ENCODE measurements at regions not wholly inside any gene's neighbourhood (a gene's known extent, or its start where the extent isn't known, plus 50 kb on each side); places are given as distances from the start of the nearest gene placed in this dataset.

GRCh38 chr14:37650356-37651037, 55.1 kb downstream of the TTC6 start:
- DNase-seq (no peak), ATAC-seq (ENCODE audit: low FRiP score in 2 of 2) (no peak)
- Histone ChIP-seq H3K36me3 (no peaks in the 10 kb centered on the region), H3K4me1 (no peaks in the 10 kb centered on the region), H3K4me3 (no peak overlapping the region), H3K27ac (no peak overlapping the region), H3K9me3 (no peaks in the 10 kb centered on the region), H3K27me3 (no peaks in the 10 kb centered on the region)
- 56 to 61% methylated on average over 5 of the region's 5 CpGs for WGBS, 2 donors
- TF ChIP-seq POLR2A (IDR thresholded peaks at IDR 0.05) (no peak), EP300 (IDR thresholded peaks at IDR 0.05) (no peak)

- TF ChIP-seq POLR2AphosphoS5 (IDR thresholded peaks at IDR 0.05) (no peak), EP300 (IDR thresholded peaks at IDR 0.05) (no peak), POLR2A (IDR thresholded peaks at IDR 0.05) (no peak), CTCF (IDR thresholded peaks at IDR 0.05) (no peak)
- Histone ChIP-seq H3K36me3 (no peaks in the 10 kb centered on the region), H3K9me3 (no peaks in the 10 kb centered on the region), H3K4me1 (no peaks in the 10 kb centered on the region), H3K27ac (no peak overlapping the region), H3K27me3 (no peaks in the 10 kb centered on the region), H3K4me3 (no peak overlapping the region)
- WGBS, 2 donors, result 90 to 95% methylated on average over 4 of the region's 4 CpGs
- DNase-seq, result no peak
- ATAC-seq (ENCODE audit: low FRiP score in 2 of 2), result no peak
Observed at GRCh38 chr14:37652042-37652441, 56.6 kb downstream of the TTC6 start.

- DNase-seq (no peak), ATAC-seq (ENCODE audit: low FRiP score in 2 of 2) (no peak)
- Histone ChIP-seq H3K27ac (no peak overlapping the region), H3K27me3 (no peaks in the 10 kb centered on the region), H3K4me1 (no peaks in the 10 kb centered on the region), H3K9me3 (no peaks in the 10 kb centered on the region), H3K36me3 (no peaks in the 10 kb centered on the region), H3K4me3 (no peak overlapping the region)
- TF ChIP-seq POLR2AphosphoS5 (IDR thresholded peaks at IDR 0.05) (no peak), EP300 (IDR thresholded peaks at IDR 0.05) (no peak), CTCF (IDR thresholded peaks at IDR 0.05) (no peak), POLR2A (IDR thresholded peaks at IDR 0.05) (no peak)
- 90 to 94% methylated on average over 1 of the region's 1 CpG for WGBS, 2 donors
Observed at GRCh38 chr14:37655418-37655817, 60.0 kb downstream of the TTC6 start.

GRCh38 chr14:37658156-37658555, 62.7 kb downstream of the TTC6 start:
- H3K4me3 ChIP-seq, result no peak overlapping the region
- no peak for ATAC-seq (ENCODE audit: low FRiP score in 2 of 2)
- peaks cover 0 to 10% (median 0%) of the 10 kb centered on the region in 4 donors for H3K9me3 ChIP-seq
- no peaks in the 10 kb centered on the region for H3K4me1 ChIP-seq
- no peaks in the 10 kb centered on the region for H3K27me3 ChIP-seq
- DNase-seq, result no peak
- H3K36me3 ChIP-seq, result no peaks in the 10 kb centered on the region
- TF ChIP-seq POLR2A (IDR thresholded peaks at IDR 0.05), result no peak
- no peak for TF ChIP-seq EP300 (IDR thresholded peaks at IDR 0.05)
- no peak overlapping the region for H3K27ac ChIP-seq

GRCh38 chr14:37663498-37663897, 68.1 kb downstream of the TTC6 start:
- Histone ChIP-seq H3K27ac (no peak overlapping the region), H3K27me3 (no peaks in the 10 kb centered on the region), H3K4me1 (no peaks in the 10 kb centered on the region), H3K36me3 (no peaks in the 10 kb centered on the region), H3K9me3 (peaks cover 0 to 10% (median 0%) of the 10 kb centered on the region in 4 donors), H3K4me3 (no peak overlapping the region)
- DNase-seq (no peak), ATAC-seq (ENCODE audit: low FRiP score in 2 of 2) (no peak)
- TF ChIP-seq POLR2AphosphoS5 (IDR thresholded peaks at IDR 0.05) (no peak), EP300 (IDR thresholded peaks at IDR 0.05) (no peak), POLR2A (IDR thresholded peaks at IDR 0.05) (no peak), CTCF (IDR thresholded peaks at IDR 0.05) (no peak)

- Histone ChIP-seq H3K36me3 (no peaks in the 10 kb centered on the region), H3K4me1 (no peaks in the 10 kb centered on the region), H3K4me3 (no peak overlapping the region), H3K27me3 (no peaks in the 10 kb centered on the region), H3K9me3 (peaks cover 0 to 10% (median 0%) of the 10 kb centered on the region in 4 donors), H3K27ac (no peak overlapping the region)
- ATAC-seq (ENCODE audit: low FRiP score in 2 of 2), result no peak
- no peak for DNase-seq
- 88 to 94% methylated on average over 4 of the region's 4 CpGs for WGBS, 2 donors
- TF ChIP-seq POLR2AphosphoS5 (IDR thresholded peaks at IDR 0.05) (no peak), EP300 (IDR thresholded peaks at IDR 0.05) (no peak), POLR2A (IDR thresholded peaks at IDR 0.05) (no peak), CTCF (IDR thresholded peaks at IDR 0.05) (no peak)
Observed at GRCh38 chr14:37665479-37665878, 70.0 kb downstream of the TTC6 start.

Measured in upper lobe of left lung (tissue), 6 donors.